Amygdala (tissue), 56 donors: ENCODE measurements at regions not wholly inside any gene's neighbourhood (a gene's known extent, or its start where the extent isn't known, plus 50 kb on each side); places are given as distances from the start of the nearest gene placed in this dataset.

ENCODE experiments used
- DNase-seq, 56 donors: peaks; one replicate each; lab custom pipeline; 2025; lab: John Stamatoyannopoulos, UW

DNA sequence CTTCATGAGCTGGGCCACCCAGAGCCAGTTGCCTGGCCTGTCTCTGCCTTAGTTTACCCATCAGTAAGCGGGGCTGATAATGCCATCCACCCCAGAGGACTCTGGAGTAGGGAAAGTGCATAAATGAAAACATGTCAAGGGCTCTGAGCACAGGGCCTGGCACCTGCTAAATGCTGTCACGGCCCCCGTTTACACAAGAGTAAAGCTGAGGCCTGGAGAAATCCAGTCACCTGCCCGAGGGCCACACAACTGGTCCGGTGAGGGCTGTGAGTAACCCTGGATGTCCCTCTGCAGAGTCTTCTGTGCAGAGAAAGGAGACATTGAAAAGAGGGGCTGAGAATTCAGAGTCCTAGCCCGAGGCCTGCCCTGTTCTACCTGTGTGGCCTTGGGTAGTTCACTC, 110.6 kb upstream of the ANO1 start:
- no peak for DNase-seq

DNA sequence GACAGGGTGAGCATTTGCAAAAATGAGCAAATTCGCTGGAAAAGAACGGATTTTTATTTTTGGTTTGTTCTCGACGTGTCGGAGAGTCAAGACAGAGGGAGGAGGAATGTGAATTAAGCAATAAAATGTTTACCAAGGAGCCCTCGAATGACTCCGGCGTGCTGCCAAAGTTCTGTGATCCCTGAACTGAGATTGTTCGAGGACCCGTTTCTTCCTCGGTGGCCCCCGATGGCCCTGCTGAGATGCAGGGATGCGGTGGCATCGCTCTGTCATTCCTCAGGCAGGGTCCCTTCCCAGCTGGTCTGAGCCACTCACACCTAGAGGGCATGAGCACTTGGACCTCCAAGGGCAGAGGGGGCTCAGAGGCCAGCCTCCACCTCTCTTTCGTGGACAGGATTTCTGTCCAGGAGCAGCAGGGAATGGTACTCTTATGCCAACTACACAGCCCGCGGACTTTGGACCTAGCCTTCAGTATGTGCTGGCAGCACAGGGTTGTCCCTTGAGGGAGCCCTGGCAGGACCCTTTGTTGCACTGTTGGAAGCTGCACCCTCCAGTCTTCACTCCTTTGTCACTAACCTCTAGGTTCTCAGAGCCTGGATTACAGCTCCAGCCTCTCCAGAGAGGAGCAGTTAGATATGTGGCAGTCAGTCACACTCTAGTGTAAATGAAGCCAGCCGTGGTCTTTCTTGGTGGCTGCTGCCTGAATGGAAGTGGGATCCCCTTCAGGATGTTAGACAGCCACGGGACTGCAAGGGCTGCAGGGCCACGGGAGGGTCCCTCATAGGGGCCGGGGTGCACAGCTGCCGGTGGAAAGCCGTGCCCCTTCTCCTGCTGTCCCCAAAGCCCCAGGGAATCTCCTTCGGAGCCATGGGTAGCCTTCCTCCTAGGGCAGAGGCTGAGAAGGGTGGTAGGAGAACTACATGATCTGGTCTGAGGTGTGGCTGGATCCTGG, 109.4 kb upstream of the ANO1 start:
- DNase-seq, result no peak

DNA sequence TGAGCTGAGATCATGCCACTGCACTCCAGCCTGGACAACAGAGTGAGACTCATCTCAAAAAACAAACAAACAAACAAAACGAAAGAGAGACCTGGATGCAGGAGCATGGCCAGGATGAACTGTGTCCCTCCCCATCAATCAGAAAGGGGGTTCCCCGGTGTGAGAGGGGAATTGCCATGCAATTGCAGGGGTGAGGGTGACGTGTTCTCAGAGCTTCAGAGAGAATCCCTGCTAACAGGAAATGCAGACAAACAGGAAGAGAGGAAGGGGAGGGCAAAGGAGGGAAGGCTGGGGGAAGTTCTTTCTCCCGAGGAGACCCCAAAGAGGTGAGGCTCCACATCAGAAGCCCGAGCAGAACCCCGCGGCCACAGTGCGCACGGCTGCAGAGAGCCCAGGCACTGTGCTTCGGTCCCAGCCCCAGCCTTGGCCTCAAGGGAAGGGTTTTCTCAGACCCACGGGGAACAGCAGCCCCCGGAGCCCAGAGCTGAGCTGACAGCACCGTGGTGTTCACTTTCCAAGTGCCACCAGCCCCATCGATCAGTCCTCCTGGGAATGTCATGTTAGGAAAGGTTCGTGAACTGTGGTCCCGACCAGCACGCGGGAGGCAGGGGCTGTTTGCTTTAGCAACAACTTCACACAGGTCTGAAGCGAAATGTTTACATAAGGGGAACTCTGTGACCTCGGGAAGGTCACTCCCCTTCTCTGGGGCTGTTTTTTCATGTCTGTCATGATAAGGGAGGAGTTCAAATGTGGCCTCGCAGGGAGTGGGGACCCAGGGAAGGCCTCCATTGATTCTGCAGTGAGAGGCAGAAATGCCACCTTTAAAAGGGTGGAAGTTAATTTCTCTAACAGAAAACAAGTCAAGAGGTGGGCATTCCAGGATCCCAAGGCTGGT, 108.0 kb upstream of the ANO1 start:
- DNase-seq, result no peak

DNA sequence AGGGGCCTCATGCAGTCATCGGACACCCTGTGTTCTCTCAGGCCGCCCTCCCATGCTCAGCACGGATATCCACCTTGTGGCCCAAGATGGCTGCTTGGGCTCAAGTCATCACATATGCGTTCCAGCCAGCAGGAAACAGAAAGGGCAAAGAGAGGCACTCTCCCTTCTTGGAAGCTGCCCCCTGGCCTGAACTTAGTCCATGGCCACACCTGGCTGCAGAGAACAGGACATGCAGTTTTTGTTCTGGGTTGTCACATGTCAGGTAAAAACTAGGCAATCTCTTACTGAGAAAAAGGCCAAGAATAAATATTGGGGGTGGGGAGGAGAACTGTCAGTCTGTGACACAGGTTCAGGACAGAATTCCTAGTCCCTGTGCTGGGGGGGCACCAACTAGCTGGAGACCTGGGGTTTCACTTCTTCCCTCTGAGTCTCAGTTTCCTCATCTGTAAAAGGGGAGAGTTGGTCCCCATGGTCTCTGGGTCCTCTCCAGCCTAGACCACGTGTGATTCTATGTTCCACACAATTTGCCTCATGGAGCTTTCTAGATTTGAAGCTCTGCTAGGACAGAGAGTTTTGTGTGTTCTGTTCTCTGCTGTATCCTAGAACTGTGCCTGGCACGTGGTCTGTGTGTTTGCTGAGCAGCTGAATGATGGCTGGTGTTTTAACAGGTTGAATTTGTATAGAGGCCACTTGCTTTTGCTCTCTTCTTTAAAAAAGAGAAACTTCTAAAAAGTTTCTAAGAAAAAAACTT, 107.2 kb upstream of the ANO1 start:
- DNase-seq, result no peak

DNA sequence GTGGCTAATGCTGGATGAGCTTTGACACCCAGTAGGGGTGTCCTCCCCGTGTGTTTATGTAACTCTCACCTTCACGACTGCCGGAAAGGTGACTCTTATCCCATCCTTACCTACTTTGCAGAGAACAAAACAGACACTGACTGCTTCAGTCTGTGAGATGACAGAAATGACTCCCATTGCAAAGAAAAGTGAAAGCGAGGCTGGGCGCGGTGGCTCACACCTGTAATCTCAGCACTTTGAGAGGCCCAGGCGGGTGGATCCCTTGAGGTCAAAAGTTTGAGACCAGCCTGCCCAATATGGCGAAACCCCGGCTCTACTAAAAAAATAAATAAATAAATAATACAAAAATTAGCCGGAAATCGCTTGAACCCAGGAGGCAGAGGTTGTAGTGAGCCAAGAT, 106.4 kb upstream of the ANO1 start:
- no peak for DNase-seq

DNA sequence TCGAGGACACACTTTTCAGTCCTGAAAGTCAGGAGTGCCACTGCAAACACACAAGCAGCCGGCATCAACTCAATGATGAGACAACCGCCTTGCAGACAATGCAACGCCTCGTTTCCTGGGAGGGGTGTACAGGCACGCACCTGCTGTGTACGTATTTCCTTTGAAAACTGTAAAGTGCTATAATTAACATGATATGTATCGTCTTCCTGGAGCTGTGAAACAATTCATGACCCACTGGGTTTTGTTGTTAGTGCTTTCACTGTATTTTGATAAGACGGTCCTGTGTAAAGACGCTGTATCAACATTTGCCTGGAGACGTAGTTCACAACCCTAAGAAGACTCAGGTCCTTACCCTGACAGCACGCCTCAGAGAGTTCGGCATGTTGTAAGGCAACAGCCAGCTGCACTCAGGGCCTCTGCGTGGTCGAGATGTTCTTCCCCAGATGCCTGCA, 105.7 kb upstream of the ANO1 start:
- no peak for DNase-seq

DNA sequence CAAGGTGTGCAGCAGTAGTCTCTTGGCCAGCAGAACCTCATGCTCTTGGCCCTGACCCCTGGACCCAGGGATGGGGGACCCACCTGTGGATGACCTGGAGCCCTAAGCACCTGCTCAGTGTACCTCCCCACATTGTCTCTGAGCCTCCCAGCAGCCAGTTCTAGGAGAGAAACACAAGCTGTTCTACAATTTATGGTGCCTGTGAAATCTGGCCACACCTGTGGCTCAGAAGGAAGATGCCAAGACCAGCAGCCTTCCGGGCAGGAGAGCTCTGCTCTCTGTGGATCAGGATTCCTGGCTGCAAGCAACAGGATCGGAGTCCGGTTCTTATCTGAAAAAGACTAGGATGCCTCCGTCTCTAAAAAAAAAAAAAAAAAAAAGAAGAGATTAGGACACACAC, 103.6 kb upstream of the ANO1 start:
- no peak for DNase-seq

DNA sequence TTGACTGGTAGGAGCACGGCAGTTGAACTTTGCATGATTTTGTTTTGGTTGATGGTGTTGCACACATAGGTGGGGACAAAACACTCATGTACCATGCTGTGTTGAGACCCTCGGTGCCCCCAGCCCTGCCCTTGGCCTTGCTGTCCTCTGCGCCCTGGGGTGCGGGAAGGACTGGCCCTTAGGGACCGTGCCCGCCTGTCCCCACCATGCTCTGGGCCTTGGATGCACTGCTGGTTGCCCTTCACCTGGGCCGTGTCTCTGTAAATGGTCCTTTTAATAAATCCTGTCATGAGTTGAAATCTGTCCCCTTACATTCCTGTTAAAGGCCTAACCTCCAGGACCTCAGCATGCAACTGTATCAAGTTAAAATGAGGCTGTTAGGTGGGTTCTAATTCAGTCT, 102.3 kb upstream of the ANO1 start:
- no peak for DNase-seq

DNA sequence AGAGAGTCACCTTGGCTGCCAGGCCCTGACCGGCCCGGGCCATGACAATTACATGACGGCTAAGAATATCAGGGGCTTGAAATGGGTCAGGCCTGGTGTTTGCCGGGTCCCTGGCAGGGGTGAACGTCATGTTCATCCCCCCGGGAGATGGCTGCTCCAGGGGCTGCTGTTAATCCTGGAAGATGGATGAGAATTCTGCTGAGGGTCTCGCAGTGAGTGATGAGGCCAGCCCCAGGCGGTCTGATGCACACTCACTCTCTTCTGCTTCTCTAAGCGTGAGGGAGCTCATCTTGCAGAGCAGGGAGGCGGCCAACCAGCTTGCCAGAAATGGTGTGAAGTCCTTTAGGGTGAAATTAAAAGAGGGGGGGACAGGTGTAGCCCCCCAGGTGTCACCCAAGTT, 101.3 kb upstream of the ANO1 start:
- no peak for DNase-seq

DNA sequence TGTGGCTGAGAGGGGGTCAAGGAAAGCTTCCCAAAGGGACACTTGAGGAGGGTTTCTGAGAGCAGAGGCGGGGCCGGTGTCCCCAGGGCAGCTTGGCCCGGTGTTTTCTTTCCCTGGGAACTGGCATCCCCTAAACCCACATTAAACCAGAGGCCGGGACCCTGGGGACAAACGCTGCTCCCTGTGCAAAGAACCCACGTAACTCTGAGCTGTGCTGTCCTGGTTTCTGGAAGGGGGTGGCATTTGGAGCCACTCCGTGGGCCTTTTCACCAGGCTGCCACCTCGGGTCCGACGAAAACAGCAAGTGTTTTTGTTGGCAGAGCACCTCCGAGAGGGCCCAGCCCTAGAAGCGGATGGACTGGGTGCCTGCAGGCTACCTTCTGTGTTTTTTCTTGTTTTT, 100.2 kb upstream of the ANO1 start:
- DNase-seq, result no peak

DNA sequence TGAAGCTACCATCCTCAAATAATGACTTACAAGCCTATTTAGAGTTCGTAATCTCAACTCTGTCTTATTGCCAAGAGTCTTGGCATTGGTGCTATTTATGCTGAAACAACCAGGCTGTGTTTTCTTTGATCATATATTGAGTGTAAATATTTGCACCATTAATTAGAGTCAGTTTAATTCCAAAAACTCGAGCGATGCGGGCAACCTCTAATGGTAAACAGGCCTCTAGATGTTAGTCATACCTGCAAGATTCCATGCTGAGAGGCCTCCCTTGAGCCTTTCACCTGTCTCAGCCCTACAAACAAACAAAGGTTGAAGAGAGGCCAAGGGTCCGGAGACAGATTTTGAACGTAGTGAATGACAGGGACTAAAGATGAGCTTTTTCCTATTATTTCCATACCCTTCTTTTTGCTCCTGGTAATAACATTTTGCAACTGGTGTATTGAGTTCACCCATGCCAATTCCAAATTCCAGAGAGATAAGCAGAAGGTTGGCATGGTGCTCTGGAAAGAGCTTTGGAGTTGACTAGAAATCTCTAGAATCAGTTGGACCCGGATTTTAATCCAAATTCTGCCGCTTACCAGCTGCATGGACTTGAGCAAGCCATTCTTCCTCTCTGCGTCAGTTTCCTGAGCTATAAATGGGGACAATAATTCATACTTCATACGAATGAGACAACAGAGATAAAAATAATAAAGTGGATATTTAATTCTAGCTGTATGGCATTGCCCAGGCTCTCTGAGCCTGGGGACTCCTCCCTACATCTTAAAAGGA, 99.1 kb upstream of the ANO1 start:
- no peak for DNase-seq

DNA sequence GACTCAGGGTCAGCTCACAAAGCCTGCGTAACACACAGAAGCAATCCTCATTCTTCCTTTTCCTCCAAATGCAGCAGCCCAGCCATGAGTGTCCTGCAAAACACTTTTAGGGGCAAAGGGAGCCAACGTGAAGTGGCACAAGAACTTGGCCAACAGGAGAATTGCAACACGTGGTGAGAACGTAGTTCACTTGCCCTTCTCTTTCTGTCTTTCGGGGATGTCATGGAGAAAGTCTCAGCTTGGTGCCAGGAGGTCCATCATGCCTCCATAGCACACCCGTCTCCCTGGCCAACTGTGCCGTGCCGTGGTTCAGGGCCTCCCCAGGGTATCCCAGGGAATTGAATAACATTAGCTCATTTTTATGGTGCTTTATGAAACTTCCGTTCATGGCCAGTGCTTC, 98.5 kb upstream of the ANO1 start:
- DNase-seq, result no peak

DNA sequence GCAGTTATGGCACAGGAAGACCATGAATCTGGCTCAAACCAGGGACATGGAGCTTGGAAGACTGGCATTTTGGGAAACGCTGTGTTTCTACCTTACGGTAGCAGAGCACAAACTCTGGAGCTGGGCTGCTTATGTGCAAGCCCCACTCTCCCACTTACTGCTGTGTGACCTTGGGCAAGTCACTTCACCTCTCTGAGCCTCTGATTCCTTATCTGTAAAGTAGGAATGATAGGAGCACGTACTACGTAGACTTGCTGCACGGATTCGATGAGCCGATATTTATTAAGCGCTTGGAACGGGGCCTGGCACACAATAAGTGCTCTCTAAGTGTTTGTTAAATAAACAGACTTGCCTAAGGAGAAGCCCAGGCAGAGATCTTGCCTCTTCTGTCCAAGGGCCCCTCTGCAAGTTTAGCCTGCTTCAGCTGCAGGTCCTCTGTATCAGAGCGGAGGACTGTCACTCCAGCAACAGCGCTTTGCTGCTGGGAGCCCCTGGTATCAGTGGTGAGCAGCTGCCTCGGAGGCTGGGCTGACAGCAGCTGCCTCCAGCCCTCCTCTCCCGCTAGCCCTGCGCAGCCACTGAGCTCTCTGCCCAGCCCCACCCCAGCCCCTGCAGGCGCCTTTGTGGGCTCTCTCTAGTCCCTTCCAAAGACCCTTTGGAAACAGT, 96.9 kb upstream of the ANO1 start:
- DNase-seq, result no peak

DNA sequence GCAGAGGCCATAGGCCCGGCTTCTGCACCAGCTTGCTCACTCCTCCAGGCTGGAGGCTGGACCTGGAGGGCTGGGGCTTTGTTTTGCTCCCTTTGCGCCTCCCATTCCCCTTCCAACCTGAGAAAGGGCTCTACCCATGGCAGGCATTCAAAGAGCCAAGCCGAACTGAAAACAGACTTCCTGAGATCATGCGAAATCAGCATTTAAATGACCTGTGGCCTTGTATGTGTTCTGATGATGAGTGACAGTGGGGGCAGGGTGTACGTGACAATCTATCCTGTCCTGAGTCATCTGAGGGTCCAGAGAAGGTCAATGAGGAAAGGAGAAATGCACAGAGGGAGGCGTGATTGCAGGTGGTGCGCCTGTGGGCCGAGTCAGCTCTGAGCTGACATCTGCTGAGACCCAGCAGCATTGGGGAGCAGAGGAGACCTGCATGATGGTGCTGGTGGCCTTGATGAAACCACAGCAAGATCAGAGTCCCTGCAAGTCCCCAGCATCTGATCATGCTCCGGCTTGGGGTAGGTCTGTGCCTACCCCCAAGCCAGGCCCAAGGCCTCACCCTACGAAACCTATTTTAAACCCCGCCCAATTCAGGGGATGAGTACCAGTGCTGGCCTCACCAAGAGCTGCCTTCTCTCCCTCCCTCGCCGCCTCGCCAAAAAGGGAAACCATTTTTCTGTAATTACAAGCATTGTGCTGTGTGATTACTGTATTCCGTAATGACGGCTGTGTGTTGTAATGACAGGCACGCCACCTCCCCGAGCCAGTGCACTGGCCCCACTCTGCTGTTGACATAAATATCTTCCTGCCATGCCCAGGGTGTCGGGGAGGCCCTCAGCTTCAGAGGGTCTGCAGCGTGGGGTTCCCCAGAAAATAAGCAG, 95.2 kb upstream of the ANO1 start:
- no peak for DNase-seq

DNA sequence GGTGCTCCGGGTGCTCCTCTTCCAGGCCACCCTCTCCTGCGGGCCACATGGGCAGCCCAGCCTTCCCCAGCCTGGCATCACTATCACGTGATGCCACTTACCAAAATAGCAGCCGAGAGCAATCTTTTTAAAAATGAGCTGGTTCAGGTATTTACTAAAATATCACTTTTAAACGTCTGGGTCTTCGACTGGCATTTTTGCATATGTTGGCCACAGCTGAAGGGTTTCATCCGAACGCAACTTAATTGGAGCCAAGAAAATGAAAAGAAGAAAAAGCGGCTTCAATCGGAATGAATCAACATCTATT, 94.6 kb upstream of the ANO1 start:
- no peak for DNase-seq

DNA sequence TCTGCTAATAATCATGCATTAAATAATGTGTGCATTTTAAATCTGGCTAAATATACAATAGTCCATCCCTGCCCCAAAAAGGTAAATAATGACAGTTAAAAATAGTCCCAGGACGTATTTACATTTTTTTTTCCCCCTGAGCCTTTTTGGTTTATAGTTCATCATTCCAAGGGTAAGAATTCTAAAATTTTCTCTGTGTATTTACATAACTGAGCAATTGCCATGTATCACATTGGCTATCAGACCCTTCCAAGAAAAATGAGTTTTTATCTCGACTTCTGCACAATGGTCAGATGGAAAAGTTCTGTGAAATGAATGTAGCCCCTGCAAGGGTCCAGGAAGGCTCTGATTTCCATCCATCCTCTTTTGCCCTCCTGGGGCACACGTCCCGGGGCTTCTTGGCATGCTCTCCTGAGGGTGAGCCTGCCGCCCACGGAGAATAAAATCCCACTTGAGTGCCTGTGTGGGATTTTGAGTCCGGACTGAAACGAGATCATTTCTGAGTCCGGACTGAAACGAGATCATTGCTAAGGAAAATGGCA, 94.1 kb upstream of the ANO1 start:
- DNase-seq, result no peak

DNA sequence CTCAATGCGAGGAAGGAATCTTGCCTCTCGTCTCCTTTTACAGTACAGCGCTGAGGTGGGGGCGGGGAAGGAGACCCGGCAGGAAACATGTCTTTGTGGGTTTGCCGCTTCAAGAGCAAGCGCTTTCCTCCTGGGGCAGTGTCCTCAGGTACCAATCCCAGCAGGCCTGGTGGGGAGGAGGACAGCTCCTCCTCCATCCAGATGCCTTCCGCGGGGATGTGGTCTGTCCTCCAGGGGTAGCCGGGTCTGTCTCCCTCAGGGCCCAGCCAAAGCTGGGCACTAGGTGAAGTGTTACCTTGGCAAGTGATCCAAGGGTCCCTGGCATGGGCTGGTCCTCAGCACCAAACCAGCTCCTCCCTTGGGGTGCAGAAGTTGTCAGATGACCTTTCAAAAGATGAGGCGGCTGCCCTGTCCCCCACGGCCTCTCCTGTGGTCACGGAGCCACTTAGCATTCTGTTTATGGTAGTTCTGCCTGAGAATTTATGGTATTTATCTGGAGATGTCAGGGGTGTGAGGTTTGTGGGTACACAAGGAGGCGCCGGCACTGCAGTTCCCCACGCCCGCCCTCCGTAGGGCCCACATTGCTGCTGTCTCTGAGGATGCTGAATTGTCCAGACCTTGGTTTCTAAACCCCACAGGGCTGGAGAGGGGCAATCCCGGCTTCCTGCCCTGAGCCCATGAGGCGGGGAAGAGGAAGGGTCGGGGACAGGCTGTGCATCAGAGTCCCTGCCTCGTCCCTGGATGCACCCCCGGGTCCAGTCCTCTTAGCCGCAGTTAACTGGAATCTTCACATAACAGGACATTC, 93.5 kb upstream of the ANO1 start:
- no peak for DNase-seq

DNA sequence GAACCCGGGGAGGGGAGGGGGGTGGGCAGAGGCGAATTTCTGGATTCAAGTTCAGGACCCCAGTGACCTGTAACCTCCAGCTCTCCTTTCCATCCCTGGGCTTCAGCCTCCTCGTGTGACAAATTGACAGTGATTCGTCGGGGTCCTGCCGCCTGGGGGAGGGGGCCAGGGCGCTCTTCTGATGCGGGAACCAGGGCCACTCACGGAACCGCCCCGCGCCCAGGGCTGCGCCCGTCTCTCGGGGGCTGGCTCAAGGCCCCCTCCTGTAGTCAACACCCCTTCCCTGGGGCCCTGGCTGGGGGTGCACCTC, 92.8 kb upstream of the ANO1 start:
- no peak for DNase-seq
